SK-N-SH treated with all-trans-retinoic acid at 6 μM for 48 hours (cell line): ENCODE measurements at regions not wholly inside any gene's neighbourhood (a gene's known extent, or its start where the extent isn't known, plus 50 kb on each side); places are given as distances from the start of the nearest gene placed in this dataset.

Source experiments
- ARNTL ChIP-seq: fragments of 450-650 bp; formaldehyde crosslinking; IDR thresholded peaks from 2 replicates; pipeline ENCODE4 v1.5.0; 2020; ENCODE audit warnings: low read depth, mild to moderate bottlenecking, moderate library complexity, borderline replicate concordance
- GLIS3 ChIP-seq: fragments of 250-450 bp; sonication (Bioruptor Pico); IDR thresholded peaks from 2 replicates; pipeline ENCODE4 v1.5.0; 2020; ENCODE audit warnings: mild to moderate bottlenecking, moderate library complexity
- ZNF70 ChIP-seq: fragments of 450-650 bp; formaldehyde crosslinking; IDR thresholded peaks from 2 replicates; pipeline ENCODE4 v1.5.0; 2020; ENCODE audit warnings: mild to moderate bottlenecking, moderate library complexity
- TF ChIP-seq, protein P1 (sequence below): fragments of 250-450 bp; sonication (Bioruptor Pico); IDR thresholded peaks from 2 replicates; pipeline ENCODE4 v1.8.0; 2020; ENCODE audit warnings: mild to moderate bottlenecking, moderate library complexity, borderline replicate concordance
- TF ChIP-seq, protein P2 (sequence below): fragments of 250-450 bp; sonication (Bioruptor Pico); IDR thresholded peaks from 2 replicates; pipeline ENCODE4 v1.8.0; 2021; ENCODE audit warnings: low read depth, mild to moderate bottlenecking, moderate library complexity, borderline replicate concordance
- TF ChIP-seq, protein P3 (sequence below): fragments of 250-450 bp; sonication (Bioruptor Pico); IDR thresholded peaks from 2 replicates; pipeline ENCODE4 v1.5.1; 2020; ENCODE audit warnings: low read depth, mild to moderate bottlenecking, moderate library complexity

DNA sequence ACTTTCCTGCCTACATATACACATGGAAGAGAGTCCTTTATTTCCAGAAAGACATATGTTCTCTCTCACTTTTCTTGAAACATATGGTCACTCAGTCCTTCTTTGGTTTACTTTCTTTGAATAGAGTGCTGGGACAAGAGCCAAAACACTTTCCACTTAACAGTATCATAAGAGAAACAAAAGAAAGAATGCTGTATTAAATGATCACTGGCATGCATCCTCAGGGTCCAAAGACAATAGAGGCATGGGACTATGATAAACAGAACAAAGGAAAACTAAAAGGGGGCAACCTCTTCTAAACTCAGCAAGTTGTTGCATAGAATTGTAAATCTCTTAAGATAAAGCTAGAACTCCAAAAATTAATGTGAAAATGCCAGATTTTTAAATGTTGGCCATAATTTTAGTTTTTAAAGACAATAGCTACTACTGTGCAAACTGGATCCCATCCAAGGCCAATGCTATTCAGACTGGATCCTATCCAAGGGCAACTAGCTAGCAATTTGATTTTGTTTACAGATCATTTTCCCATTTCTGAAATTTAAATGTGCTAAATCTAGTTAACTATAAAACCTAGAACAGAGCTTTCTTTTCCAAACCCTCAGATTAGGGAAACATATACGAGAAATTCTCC, 687.5 kb downstream of the SORCS3 start:
- no peak for TF ChIP-seq ZNF70 (CRISPR knock-in tag)
- no peak for TF ChIP-seq GLIS3 (CRISPR knock-in tag)
- TF ChIP-seq, protein P1, sequence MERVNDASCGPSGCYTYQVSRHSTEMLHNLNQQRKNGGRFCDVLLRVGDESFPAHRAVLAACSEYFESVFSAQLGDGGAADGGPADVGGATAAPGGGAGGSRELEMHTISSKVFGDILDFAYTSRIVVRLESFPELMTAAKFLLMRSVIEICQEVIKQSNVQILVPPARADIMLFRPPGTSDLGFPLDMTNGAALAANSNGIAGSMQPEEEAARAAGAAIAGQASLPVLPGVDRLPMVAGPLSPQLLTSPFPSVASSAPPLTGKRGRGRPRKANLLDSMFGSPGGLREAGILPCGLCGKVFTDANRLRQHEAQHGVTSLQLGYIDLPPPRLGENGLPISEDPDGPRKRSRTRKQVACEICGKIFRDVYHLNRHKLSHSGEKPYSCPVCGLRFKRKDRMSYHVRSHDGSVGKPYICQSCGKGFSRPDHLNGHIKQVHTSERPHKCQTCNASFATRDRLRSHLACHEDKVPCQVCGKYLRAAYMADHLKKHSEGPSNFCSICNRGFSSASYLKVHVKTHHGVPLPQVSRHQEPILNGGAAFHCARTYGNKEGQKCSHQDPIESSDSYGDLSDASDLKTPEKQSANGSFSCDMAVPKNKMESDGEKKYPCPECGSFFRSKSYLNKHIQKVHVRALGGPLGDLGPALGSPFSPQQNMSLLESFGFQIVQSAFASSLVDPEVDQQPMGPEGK = no peak
- TF ChIP-seq, protein P2, sequence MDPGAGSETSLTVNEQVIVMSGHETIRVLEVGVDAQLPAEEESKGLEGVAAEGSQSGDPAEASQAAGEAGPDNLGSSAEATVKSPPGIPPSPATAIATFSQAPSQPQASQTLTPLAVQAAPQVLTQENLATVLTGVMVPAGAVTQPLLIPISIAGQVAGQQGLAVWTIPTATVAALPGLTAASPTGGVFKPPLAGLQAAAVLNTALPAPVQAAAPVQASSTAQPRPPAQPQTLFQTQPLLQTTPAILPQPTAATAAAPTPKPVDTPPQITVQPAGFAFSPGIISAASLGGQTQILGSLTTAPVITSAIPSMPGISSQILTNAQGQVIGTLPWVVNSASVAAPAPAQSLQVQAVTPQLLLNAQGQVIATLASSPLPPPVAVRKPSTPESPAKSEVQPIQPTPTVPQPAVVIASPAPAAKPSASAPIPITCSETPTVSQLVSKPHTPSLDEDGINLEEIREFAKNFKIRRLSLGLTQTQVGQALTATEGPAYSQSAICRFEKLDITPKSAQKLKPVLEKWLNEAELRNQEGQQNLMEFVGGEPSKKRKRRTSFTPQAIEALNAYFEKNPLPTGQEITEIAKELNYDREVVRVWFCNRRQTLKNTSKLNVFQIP (CRISPR knock-in tag) = no peak
- TF ChIP-seq, protein P3, sequence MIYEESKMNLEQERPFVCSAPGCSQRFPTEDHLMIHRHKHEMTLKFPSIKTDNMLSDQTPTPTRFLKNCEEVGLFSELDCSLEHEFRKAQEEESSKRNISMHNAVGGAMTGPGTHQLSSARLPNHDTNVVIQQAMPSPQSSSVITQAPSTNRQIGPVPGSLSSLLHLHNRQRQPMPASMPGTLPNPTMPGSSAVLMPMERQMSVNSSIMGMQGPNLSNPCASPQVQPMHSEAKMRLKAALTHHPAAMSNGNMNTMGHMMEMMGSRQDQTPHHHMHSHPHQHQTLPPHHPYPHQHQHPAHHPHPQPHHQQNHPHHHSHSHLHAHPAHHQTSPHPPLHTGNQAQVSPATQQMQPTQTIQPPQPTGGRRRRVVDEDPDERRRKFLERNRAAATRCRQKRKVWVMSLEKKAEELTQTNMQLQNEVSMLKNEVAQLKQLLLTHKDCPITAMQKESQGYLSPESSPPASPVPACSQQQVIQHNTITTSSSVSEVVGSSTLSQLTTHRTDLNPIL (CRISPR knock-in tag) = no peak
- TF ChIP-seq ARNTL (CRISPR knock-in tag) = no peak
